Upper lobe of left lung (tissue), 4 donors: ENCODE measurements at regions not wholly inside any gene's neighbourhood (a gene's known extent, or its start where the extent isn't known, plus 50 kb on each side); places are given as distances from the start of the nearest gene placed in this dataset.
A peak's percentile ranks its signal among the peaks of the same experiment; 100 is the strongest.

Experiments
- EP300 ChIP-seq, 4 donors: sonication (generic); formaldehyde crosslinking; IDR thresholded peaks; one replicate each; pipeline ENCODE4 v1.5.1; 2017; ENCODE audit warnings: antibody characterized with exemption in 4 of 4, control low read depth in 2 of 4
- POLR2A ChIP-seq, 4 donors: fragments of 450-650 bp; IDR thresholded peaks; one replicate each; pipeline ENCODE4 v1.5.1; 2016 to 2017; ENCODE audit warnings: antibody characterized with exemption in 4 of 4, mild to moderate bottlenecking in 2 of 4
- POLR2AphosphoS5 ChIP-seq, 2 donors: sonication (generic); formaldehyde crosslinking; IDR thresholded peaks; one replicate each; pipeline ENCODE4 v1.5.1; 2017; ENCODE audit warnings: antibody characterized with exemption in 2 of 2
- TF ChIP-seq, protein P1 (sequence below), 6 experiments: fragments of 450-650 bp in 4 of 6; fragments of 200-600 bp in 2 of 6; sonication (generic) in 2 of 6; IDR thresholded peaks; one replicate each; pipeline ENCODE4 v1.5.1; 2016 to 2019; ENCODE audit warnings: antibody characterized with exemption in 6 of 6

DNA sequence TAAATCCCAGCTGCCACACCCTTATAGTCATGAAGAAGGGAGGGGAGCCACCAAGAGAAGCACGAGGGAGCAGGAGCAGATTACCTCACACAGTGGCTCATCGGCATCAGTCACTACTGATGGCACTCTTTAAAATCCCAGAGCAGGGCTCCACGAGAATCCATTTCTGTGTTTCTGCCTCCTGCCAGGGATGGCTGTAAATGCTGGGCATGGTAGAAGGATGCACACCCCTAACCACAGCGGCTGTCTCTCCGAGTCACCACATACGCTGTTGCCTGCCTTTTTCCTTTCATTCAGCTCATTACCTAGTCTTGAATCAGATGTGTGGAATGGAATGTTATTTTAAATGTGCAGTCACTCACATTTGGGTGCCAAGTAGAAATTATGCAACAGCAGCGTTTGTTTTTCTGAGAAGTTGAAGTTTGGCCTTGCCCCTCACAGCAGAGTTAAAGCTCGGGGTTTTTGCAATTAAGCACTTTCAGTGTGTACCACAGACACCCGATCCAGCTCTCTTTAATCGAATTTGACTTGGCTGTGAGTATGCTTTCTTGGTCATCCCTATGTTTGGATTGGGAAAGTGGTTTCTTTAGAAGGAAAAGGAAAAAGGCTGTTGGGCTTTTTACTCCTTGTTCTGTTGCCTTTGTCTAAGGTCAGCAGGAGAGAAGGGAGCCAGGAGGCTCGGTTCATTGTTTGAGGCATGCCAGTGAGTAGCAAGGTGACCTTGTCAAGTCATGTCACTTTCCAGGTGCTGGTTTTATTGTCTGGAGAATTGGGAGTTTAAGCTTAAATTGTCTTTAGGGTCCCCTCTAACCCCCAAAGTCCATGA, 284.2 kb upstream of the TPM1 start:
- TF ChIP-seq, protein P1, sequence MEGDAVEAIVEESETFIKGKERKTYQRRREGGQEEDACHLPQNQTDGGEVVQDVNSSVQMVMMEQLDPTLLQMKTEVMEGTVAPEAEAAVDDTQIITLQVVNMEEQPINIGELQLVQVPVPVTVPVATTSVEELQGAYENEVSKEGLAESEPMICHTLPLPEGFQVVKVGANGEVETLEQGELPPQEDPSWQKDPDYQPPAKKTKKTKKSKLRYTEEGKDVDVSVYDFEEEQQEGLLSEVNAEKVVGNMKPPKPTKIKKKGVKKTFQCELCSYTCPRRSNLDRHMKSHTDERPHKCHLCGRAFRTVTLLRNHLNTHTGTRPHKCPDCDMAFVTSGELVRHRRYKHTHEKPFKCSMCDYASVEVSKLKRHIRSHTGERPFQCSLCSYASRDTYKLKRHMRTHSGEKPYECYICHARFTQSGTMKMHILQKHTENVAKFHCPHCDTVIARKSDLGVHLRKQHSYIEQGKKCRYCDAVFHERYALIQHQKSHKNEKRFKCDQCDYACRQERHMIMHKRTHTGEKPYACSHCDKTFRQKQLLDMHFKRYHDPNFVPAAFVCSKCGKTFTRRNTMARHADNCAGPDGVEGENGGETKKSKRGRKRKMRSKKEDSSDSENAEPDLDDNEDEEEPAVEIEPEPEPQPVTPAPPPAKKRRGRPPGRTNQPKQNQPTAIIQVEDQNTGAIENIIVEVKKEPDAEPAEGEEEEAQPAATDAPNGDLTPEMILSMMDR (IDR thresholded peaks at IDR 0.05) = no peak
- TF ChIP-seq POLR2AphosphoS5 (IDR thresholded peaks at IDR 0.05) = peak in 1 of 2 donors; percentile 13
- TF ChIP-seq POLR2A (IDR thresholded peaks at IDR 0.05) = no peak
- no peak for TF ChIP-seq EP300 (IDR thresholded peaks at IDR 0.05)
